GM19238 (cell line): ENCODE measurements at regions not wholly inside any gene's neighbourhood (a gene's known extent, or its start where the extent isn't known, plus 50 kb on each side); places are given as distances from the start of the nearest gene placed in this dataset.
"Not testable (repeated sequence)": the region's sequence is repeated elsewhere in the genome, so short reads cannot be mapped to it uniquely, and the experiment has no call there.

Experiments
- DNase-seq: peaks from one replicate; pipeline ENCODE4 v3.0.0; 2011; ENCODE audit warnings: low spot score; ENCODE audit not compliant: insufficient read length

DNA sequence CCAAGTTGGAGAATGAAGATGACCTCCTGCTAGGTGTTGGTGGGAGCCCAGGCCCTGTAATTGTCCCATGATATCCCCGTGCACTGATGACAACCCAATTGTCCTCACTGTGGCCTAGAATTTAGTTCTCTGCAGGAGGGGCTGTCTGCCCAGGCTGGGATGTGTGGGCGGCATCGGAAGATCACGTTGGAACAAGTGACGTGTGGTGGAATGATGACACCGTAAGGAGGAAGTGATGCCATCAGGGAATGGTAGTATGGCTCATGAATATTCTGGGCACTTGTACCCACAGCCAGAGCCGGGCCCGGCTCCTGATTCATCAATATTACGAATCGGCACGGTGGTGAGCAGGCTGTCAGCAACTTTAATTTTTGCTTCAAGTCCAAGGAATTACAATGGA is 111.6 kb downstream of the MIAT start:
- DNase-seq, result no peak

DNA sequence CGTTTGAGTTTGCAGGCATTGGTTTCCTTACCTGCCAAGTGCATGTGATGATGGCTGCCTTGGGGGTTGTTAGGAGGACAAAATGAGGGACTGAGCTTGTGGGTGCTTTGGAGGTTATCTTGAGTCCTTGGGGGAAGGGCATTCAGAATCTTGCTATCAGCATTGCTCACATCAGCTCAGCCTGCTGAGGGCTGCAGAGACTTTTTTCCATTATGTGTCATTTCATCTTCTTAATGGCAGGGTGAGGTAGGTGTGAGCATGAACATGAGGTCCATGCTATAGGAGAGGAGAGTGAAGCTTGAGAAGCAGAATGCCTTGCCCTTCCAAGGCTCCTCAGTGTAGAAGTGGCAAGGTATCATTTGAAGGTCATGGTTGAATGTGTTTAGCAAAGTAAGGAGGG is 112.3 kb downstream of the MIAT start:
- no peak for DNase-seq

- DNase-seq, result no peak
Measured at GRCh38 chr22:26770624-26771023, 113.2 kb downstream of the MIAT start.

DNA sequence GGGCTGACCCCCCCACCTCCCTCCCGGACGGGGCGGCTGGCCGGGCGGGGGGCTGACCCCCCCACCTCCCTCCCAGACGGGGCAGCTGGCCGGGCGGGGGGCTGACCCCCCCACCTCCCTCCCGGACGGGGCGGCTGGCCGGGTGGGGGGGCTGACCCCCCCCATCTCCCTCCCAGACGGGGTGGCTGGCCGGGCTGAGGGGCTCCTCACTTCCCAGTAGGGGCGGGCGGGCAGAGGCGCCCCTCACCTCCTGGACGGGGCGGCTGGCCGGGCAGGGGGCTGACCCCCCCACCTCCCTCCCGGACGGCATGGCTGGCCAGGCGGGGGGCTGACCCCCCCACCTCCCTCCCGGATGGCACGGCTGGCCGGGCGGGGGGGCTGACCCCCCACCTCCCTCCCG is 115.7 kb downstream of the MIAT start:
- not testable (repeated sequence) for DNase-seq

DNA sequence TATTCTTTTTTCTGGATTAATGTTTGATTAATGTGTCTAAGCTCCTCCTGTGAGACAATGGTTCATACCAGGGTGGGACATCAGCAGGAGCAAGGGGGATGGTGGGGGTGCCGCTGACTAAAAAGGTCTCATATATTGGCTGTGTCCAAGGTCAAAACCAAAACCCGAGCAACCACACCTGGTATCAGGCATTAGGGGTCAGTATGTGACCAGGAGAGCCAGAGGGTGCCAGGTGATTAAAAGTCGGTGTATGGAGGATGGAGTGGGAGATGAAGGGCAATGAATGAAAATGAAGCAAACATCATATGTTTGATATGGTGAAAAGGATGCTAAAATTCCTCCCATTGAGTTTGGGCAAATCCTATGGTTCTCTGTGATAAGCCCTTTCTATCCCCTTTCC is 118.0 kb downstream of the MIAT start:
- DNase-seq, result no peak

DNA sequence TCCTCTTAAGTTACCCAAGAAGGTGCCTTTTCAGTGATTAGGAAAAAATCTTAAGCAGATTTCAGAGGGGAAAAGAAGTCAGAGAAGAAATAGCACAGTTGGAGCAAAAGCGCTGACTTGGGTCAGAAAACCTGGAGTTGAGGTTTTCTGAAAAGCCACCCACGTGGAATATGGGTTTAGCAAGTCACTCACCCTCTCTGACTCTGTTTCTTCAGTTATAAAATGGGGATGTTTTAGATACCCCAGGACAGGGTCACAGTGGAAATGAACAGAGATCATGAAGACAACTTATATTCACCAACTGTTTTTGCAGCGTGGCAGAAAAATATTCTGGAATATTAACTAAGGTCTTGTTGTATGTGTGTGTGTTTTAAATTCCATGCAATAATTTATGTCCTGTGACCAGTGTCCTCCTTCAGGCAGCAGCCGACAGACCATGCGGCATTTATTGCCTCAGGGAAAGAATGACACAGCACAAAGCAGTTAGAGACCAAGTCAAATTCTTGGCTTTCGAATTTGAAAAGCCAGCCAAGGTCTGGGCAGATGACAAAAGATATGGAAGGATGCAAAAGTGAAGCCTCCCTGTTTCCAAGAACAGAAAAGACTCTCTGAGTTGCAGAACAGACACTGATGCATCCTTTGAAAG is 119.9 kb downstream of the MIAT start:
- DNase-seq, result no peak

DNA sequence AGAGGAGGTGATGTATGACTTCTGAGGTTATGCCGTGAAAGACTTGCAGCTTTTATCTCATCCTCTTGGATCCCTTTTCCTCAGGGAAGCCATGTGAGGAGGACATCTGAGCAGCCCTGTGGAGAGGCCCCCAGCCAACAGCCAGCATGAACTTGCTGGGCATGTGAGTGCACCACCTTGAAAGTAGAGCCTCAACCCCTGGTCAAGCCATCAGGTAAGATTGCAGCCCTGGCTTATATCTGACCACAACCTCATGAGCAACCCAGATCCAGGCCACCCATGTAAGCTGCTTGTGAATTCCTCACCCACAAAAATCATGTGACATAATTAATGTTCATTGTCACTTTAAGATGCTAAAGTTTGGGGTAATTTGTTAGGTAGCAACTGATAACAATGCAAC is 121.0 kb downstream of the MIAT start:
- DNase-seq, result no peak

GRCh38 chr22:26779108-26779507 is 121.7 kb downstream of the MIAT start:
- DNase-seq, result no peak

DNA sequence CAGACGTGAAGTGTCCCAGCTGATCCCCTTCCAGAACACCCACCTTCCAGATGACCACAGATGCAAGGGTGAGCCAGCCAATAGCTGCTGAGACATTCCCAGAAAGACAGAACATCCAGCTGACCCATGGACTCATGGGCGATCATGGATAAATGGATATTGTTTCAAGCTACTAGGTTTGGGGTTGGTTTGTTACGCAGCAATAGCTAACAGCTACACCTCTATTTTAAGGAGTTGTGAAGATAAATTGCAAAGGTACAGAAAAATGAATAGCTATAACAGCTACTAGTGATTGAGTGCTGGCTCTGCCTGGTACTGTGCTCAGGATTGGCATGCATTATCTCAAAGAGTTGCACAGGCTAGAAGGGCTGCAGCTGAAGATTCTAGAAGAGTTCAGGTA is 122.5 kb downstream of the MIAT start:
- DNase-seq, result no peak

DNA sequence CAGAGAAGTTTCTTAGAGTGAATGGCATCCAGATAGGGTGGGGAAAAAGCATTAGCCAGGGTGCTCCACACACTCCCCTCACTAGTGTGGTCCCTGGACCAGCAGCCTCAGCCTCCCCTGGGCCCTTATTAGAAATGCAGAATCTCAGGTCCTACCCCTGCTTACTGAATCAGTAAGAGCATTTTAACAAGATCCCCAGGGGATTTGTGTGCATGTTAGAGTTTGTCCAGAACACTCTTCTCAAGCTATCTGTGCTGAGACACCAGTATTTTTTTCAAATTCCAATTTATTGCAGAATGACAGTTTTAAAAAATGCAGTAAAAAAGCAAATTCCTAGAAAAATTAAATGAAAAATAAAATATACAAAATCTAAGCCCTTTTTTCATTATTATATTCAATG is 123.1 kb downstream of the MIAT start:
- no peak for DNase-seq

DNA sequence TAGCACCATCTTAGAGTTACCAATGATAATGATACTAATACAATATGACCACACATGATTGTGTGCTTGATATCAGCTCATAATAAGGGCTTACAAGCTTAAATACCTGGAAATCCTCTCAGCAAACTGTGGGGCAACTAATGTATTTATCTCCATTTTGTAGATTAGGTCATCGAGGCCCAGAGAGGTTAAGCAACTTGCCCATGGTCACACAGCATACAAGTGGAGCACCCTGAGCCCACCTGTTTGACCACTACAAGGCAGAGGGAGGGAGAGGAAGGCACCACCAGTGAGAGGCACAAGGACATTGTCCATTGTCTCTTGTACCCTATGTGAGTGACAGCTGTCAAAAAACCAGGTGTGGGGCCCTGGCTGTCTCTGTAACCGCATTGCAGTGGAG is 123.7 kb downstream of the MIAT start:
- no peak for DNase-seq

GRCh38 chr22:26781596-26781995 is 124.2 kb downstream of the MIAT start:
- DNase-seq, result no peak

DNA sequence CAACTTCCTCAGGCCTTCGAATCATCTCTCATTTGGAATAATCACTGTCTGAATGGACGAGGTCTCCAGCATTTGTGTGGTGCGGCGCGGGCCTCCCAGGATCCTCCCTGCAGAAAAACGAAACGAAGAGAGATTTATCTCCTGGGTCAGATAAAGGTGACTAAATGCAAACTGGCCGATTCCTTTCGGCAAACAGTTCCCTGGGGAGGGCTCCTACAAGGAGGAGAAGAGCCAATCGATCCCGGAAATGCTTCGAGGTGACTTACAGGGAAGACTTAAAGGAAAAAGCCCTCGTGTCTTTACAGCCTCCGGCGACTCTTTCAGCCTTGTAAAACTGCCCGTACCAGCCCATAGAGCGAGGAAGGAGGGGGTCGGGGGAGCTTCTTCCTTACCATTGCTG is 126.5 kb downstream of the MIAT start:
- no peak for DNase-seq

DNA sequence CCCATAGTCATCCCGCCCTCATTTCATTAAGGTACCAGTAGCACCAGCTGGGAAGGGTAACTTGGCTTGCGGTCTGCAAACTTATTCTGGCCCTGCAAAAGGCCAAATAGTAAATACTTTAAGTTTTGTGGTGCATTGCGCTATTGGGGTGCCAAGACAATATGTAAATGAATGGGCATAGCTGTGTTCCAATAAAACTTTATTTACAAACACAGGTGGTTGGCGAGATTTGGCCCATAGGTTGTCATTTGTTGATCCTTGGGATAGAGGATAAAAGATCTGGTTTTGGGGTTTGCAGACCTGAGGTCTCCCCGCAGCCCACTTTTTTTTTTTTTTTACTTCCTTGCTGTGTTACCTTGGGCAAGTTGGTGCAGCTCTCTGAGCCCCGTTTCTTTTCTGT is 127.4 kb downstream of the MIAT start:
- no peak for DNase-seq

GRCh38 chr22:26785932-26786331 is 128.5 kb downstream of the MIAT start:
- DNase-seq, result peak; percentile 16

DNA sequence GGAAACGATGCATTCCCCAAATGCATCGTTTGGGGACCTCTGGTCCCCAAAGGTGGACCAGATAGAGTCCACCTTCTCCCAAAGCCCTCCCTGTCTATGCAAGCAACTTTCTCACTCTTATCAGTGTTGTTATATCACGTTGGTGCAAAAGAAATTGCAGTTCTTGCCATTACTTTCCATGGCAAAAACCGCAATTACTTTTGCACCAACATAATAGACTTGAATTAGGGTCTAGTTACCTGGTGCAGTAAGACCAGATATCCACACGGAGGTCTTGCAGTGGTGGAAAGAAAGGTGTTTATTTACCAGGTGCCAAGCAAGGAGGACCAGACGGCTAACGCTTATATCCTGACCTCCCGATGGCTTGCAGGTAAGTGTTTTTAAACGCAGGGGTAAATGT is 129.0 kb downstream of the MIAT start:
- no peak for DNase-seq

DNA sequence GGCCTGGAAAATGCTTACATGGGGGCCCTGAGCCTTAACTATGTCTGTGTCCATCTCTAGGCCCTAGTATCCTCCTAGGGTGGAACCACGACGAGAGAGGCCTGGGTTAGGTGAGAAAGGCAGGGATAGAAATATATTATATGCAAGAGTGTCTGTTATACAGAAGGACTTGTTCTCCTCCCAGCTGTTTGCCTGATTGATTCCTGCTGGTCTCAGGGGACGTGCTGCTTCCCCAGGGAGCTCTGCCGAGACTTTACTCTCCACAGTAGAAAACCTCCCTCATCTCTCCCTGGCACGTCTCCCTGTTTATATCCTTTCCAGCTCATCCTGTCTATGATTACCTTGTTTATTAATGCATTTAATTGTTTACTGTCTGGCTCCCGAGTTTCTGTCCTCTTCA is 132.6 kb downstream of the MIAT start:
- no peak for DNase-seq

- no peak for DNase-seq
Measured at GRCh38 chr22:26792522-26792921, 135.1 kb downstream of the MIAT start.

DNA sequence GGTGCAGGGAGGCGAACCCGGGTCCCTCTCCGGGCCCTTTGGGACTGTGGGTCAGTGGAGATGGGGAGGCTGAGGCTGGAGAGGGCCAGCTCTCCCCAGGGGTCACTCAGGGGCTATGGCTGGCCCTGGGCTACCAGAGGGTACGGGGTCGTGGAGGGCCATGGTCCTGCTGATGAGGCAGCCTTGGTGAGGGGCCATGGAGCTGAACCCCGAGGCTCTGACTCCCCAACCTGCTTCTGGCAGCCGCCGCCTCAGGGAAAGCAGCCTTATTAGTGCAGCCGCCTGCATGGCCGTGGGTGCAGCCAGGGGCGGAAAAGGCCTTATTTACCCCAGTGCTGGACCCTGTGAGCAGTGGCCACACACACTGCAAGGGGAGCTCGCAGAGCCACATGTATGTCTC is 139.4 kb downstream of the MIAT start:
- DNase-seq, result no peak

DNA sequence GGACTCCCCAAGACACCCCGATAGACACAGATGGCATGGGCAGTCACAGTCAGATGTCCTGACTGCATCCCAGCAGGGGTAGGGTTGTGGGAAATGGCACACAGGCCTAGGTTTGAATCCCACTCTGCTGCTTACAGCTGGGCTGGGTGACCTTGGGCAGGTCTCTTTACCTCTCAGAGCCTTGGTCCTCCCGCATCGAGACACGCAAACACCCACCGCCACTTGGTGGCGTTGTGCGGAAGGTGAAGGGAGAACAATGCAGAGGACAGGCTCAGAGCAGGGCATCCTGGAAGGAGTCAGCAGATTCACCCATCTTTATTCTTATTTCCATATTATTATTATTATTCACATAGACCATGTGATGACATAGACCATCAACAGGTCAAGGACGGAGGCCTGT is 140.5 kb downstream of the MIAT start:
- no peak for DNase-seq

DNA sequence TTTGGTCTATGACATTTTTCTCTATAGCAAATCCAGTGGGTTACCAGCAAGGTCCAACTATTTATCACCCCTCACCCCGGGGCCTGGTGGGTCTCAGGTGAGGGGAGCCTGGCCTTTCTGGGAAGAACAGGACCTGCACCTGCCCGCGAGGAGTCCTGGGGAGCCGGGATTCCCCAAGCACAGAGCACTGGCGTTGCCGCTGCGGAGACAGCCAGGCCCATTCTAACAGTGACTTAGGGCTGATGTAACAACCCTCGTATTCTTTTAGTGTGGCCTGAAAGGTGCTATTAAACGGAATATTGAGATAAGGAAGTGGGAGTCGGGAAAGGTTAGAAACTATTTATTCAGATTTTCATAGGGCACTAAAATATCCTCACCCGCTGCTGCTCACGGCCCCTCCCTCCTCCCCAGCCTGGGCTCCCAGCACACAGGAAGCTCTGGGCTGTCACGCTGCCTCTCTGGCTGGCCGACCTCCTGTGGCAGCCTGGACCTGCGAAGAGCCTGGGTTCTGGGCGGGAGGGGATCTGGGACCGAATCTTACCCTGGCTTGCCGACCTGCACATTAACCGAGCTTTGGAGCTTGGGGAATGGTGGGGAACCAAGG is 141.2 kb downstream of the MIAT start:
- no peak for DNase-seq

- DNase-seq, result no peak
Measured at GRCh38 chr22:26800858-26801257, 143.5 kb downstream of the MIAT start.

DNA sequence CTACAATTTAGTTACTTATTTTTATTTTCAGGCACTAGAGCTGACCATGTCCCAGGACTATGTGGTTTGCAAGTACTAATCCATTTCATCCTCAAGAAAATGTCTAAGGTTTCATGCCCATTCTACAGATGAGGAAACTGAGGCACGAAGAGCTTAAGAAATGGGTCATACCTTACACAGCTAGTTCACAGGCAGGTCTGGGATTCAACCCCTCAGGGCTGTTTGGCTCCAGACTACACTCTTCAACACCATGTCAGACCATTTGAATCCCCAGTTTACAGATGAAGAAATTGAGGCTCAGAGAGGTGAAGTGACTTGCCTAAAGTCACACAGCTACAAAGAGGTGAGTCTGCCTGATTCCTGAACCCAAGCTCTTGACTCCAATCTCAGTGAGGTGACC is 144.1 kb downstream of the MIAT start:
- no peak for DNase-seq

DNA sequence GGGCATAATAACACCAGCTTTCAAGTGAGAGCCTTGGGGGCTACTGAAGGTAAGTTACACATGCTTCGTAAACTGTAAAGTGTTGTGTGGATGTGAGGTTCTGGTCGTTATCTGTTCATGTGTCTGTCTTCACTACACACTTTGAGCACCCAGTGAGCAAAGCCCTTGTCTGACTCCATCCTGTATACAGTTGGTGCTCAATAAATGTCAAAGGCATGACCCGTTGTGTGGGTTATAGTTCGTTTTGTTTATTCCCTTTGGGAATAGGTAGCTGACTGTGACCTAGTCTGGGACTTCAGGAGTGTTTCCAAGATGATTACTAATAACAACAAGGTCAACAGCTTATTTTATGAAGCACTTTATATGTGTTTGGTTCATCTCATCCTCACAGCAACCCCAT is 146.9 kb downstream of the MIAT start:
- no peak for DNase-seq
